Smooth muscle cell (in vitro differentiated cells): ENCODE measurements at regions not wholly inside any gene's neighbourhood (a gene's known extent, or its start where the extent isn't known, plus 50 kb on each side); places are given as distances from the start of the nearest gene placed in this dataset.

Experiments used
- DNase-seq: peaks from one replicate; lab custom pipeline; 2025; ENCODE audit not compliant: unreplicated experiment; lab: John Stamatoyannopoulos, UW
- H2AFZ ChIP-seq: fragments of 200-600 bp; sonication (generic); 2 replicates; pipeline ENCODE4 v1.6.0; 2016; ENCODE audit warnings: antibody characterized with exemption, low read depth, mild to moderate bottlenecking
- H3F3A ChIP-seq: fragments of 200-600 bp; sonication (generic); 2 replicates; pipeline ENCODE4 v1.6.0; 2017; ENCODE audit warnings: antibody characterized with exemption, low read depth
- H3K27ac ChIP-seq: fragments of 200-600 bp; sonication (generic); 2 replicates; pipeline ENCODE4 v1.5.1; 2016; ENCODE audit warnings: low read depth, mild to moderate bottlenecking
- H3K27me3 ChIP-seq: fragments of 200-600 bp; sonication (generic); 2 replicates; pipeline ENCODE4 v1.6.1; 2016; ENCODE audit warnings: low read depth, mild to moderate bottlenecking
- H3K36me3 ChIP-seq: fragments of 200-600 bp; sonication (generic); 2 replicates; pipeline ENCODE4 v1.5.1; 2016; ENCODE audit warnings: low read depth
- H3K4me1 ChIP-seq: fragments of 200-600 bp; sonication (generic); 2 replicates; pipeline ENCODE4 v1.5.1; 2016; ENCODE audit warnings: low read depth
- H3K4me2 ChIP-seq: fragments of 200-600 bp; sonication (generic); 2 replicates; pipeline ENCODE4 v1.6.0; 2016; ENCODE audit warnings: mild to moderate bottlenecking
- H3K4me3 ChIP-seq: fragments of 200-600 bp; sonication (generic); 2 replicates; pipeline ENCODE4 v1.5.1; 2016; ENCODE audit warnings: mild to moderate bottlenecking
- H3K79me2 ChIP-seq: fragments of 200-600 bp; sonication (generic); 2 replicates; pipeline ENCODE4 v1.6.0; 2016; ENCODE audit warnings: low read depth, mild to moderate bottlenecking
- H3K9ac ChIP-seq: fragments of 200-600 bp; sonication (generic); 2 replicates; pipeline ENCODE4 v1.6.0; 2016; ENCODE audit warnings: low read depth
- H3K9me3 ChIP-seq: fragments of 200-600 bp; sonication (generic); replicated peaks from 2 replicates; pipeline ENCODE4 v1.5.1; 2016; ENCODE audit warnings: low read depth
- H4K20me1 ChIP-seq: fragments of 200-600 bp; sonication (generic); 2 replicates; pipeline ENCODE4 v1.6.0; 2016; ENCODE audit warnings: low read depth
- CTCF ChIP-seq: fragments of 200-600 bp; sonication (generic); IDR thresholded peaks from 2 replicates; pipeline ENCODE4 v1.5.1; 2017; ENCODE audit warnings: borderline replicate concordance, mild to moderate bottlenecking, antibody characterized with exemption; ENCODE audit not compliant: insufficient read depth, poor library complexity, severe bottlenecking
- whole genome bisulfite sequencing: methylation state at CpG from one replicate; pipeline ENCODE4 v1.1.7; 2016; ENCODE audit warnings: low lambda C conversion rate; 5-methylcytosine and 5-hydroxymethylcytosine counted together

- H3K4me2 ChIP-seq: no peak overlapping the region
- H4K20me1 ChIP-seq: no peaks in the 10 kb centered on the region
- H3K9ac ChIP-seq: no peak overlapping the region
- H3F3A ChIP-seq: no peaks in the 10 kb centered on the region
- no peaks in the 10 kb centered on the region for H3K36me3 ChIP-seq
- no peaks in the 10 kb centered on the region for H3K9me3 ChIP-seq
- H3K4me1 ChIP-seq: no peaks in the 10 kb centered on the region
- no peak overlapping the region for H3K27ac ChIP-seq
- H3K27me3 ChIP-seq: no peaks in the 10 kb centered on the region
- 88% methylated on average over 4 of the region's 4 CpGs for WGBS
- H2AFZ ChIP-seq: no peak overlapping the region
- no peak overlapping the region for H3K4me3 ChIP-seq
- no peaks in the 10 kb centered on the region for H3K79me2 ChIP-seq
- no peak for DNase-seq
- TF ChIP-seq CTCF: no peak
Observed at GRCh38 chr6:104638841-104639290, 220.9 kb downstream of the HACE1 start.

GRCh38 chr6:104633125-104633524, 226.6 kb downstream of the HACE1 start:
- Histone ChIP-seq H3K4me3 (no peak overlapping the region), H3K27ac (no peak overlapping the region), H3K4me2 (no peak overlapping the region), H3K9ac (no peak overlapping the region), H3F3A (no peaks in the 10 kb centered on the region), H3K27me3 (no peaks in the 10 kb centered on the region), H3K36me3 (no peaks in the 10 kb centered on the region), H3K4me1 (peaks cover 5% of the 10 kb centered on the region), H3K79me2 (no peaks in the 10 kb centered on the region), H2AFZ (no peak overlapping the region), H3K9me3 (no peaks in the 10 kb centered on the region), H4K20me1 (no peaks in the 10 kb centered on the region)
- no peak for DNase-seq
- WGBS: 80% methylated on average over 4 of the region's 4 CpGs
- no peak for TF ChIP-seq CTCF

GRCh38 chr6:104632588-104632987, 227.1 kb downstream of the HACE1 start:
- 100% methylated on average over 2 of the region's 2 CpGs for WGBS
- Histone ChIP-seq H3K36me3 (no peaks in the 10 kb centered on the region), H3K9ac (no peak overlapping the region), H3K4me2 (no peak overlapping the region), H3F3A (no peaks in the 10 kb centered on the region), H3K27ac (no peak overlapping the region), H3K4me3 (no peak overlapping the region), H3K9me3 (no peaks in the 10 kb centered on the region), H2AFZ (no peak overlapping the region), H3K79me2 (no peaks in the 10 kb centered on the region), H3K4me1 (peaks cover 5% of the 10 kb centered on the region), H3K27me3 (no peaks in the 10 kb centered on the region), H4K20me1 (no peaks in the 10 kb centered on the region)
- no peak for TF ChIP-seq CTCF
- DNase-seq: no peak

- DNase-seq: no peak
- no peaks in the 10 kb centered on the region for H4K20me1 ChIP-seq
- no peak overlapping the region for H3K9ac ChIP-seq
- H3K9me3 ChIP-seq: no peaks in the 10 kb centered on the region
- H3K4me3 ChIP-seq: no peak overlapping the region
- H3K4me1 ChIP-seq: peaks cover 5% of the 10 kb centered on the region
- no peaks in the 10 kb centered on the region for H3K79me2 ChIP-seq
- H3K27ac ChIP-seq: no peak overlapping the region
- H3K4me2 ChIP-seq: no peak overlapping the region
- no peaks in the 10 kb centered on the region for H3K27me3 ChIP-seq
- no peaks in the 10 kb centered on the region for H3F3A ChIP-seq
- H3K36me3 ChIP-seq: no peaks in the 10 kb centered on the region
- H2AFZ ChIP-seq: no peak overlapping the region
- TF ChIP-seq CTCF: no peak
Observed at GRCh38 chr6:104630955-104631354, 228.8 kb downstream of the HACE1 start.
